Central memory CD8-positive, alpha-beta T cell (primary cell): ENCODE measurements at regions not wholly inside any gene's neighbourhood (a gene's known extent, or its start where the extent isn't known, plus 50 kb on each side); places are given as distances from the start of the nearest gene placed in this dataset.

Experiments
- ATAC-seq: fragments of 150-1000 bp; cut with Tn5 transposase; replicated peaks from 2 replicates; pipeline ENCODE4 v1.10.0; 2022; ENCODE audit warnings: mild to moderate bottlenecking, moderate FRiP score, moderate number of reproducible peaks; ENCODE audit not compliant: poor library complexity, severe bottlenecking; ENCODE audit errors: extremely low read depth
- DNase-seq, 2 donors: peaks; one replicate each; pipeline ENCODE4 v3.0.0; 2021; ENCODE audit warnings: low spot score in 2 of 2
- H3K27ac Mint-ChIP-seq: one replicate; pipeline ENCODE4 v1.8.0; 2022; ENCODE audit warnings: low read depth, mild to moderate bottlenecking, moderate library complexity, mixed read lengths
- H3K27me3 Mint-ChIP-seq: one replicate; pipeline ENCODE4 v1.8.0; 2022; ENCODE audit warnings: mixed read lengths
- H3K36me3 Mint-ChIP-seq: one replicate; pipeline ENCODE4 v1.8.0; 2022; ENCODE audit warnings: mild to moderate bottlenecking, moderate library complexity, mixed read lengths; ENCODE audit not compliant: insufficient read depth
- H3K4me1 Mint-ChIP-seq: one replicate; pipeline ENCODE4 v1.8.0; 2022; ENCODE audit warnings: mixed read lengths
- H3K4me3 Mint-ChIP-seq: one replicate; pipeline ENCODE4 v1.8.0; 2022; ENCODE audit warnings: mild to moderate bottlenecking, moderate library complexity, mixed read lengths
- H3K9me3 Mint-ChIP-seq: one replicate; pipeline ENCODE4 v1.8.0; 2022; ENCODE audit warnings: mixed read lengths

- Mint-ChIP-seq H3K4me3 (no peak overlapping the region), H3K4me1 (no peaks in the 10 kb centered on the region), H3K36me3 (no peaks in the 10 kb centered on the region), H3K27ac (no peak overlapping the region), H3K9me3 (no peaks in the 10 kb centered on the region), H3K27me3 (peaks cover 48% of the 10 kb centered on the region)
- ATAC-seq (no peak), DNase-seq (no peak)
These were observed 510.3 kb downstream of the PLCL1 start for GRCh38 chr2:198314559-198315153.

GRCh38 chr2:198312596-198313483 lies 508.4 kb downstream of the PLCL1 start:
- ATAC-seq: no peak
- no peaks in the 10 kb centered on the region for H3K9me3 Mint-ChIP-seq
- H3K4me1 Mint-ChIP-seq: no peaks in the 10 kb centered on the region
- no peak overlapping the region for H3K4me3 Mint-ChIP-seq
- no peak for DNase-seq
- no peaks in the 10 kb centered on the region for H3K36me3 Mint-ChIP-seq
- no peak overlapping the region for H3K27ac Mint-ChIP-seq
- H3K27me3 Mint-ChIP-seq: peaks cover 41% of the 10 kb centered on the region

GRCh38 chr2:198311020-198311419 lies 506.6 kb downstream of the PLCL1 start:
- Mint-ChIP-seq H3K27me3 (peaks cover 44% of the 10 kb centered on the region), H3K27ac (no peak overlapping the region), H3K4me3 (no peak overlapping the region), H3K9me3 (no peaks in the 10 kb centered on the region), H3K36me3 (no peaks in the 10 kb centered on the region), H3K4me1 (no peaks in the 10 kb centered on the region)
- no peak for ATAC-seq
- no peak for DNase-seq

GRCh38 chr2:198309673-198310280 lies 505.4 kb downstream of the PLCL1 start:
- ATAC-seq (no peak), DNase-seq (peak; percentile 34 to 39)
- Mint-ChIP-seq H3K4me1 (no peaks in the 10 kb centered on the region), H3K27ac (no peak overlapping the region), H3K36me3 (no peaks in the 10 kb centered on the region), H3K4me3 (no peak overlapping the region), H3K9me3 (no peaks in the 10 kb centered on the region), H3K27me3 (peaks cover 34% of the 10 kb centered on the region)

GRCh38 chr2:198309081-198309480 lies 504.7 kb downstream of the PLCL1 start:
- H3K27ac Mint-ChIP-seq: no peak overlapping the region
- no peak for DNase-seq
- H3K4me3 Mint-ChIP-seq: no peak overlapping the region
- H3K4me1 Mint-ChIP-seq: no peaks in the 10 kb centered on the region
- H3K27me3 Mint-ChIP-seq: peaks cover 35% of the 10 kb centered on the region
- H3K36me3 Mint-ChIP-seq: no peaks in the 10 kb centered on the region
- ATAC-seq: no peak
- no peaks in the 10 kb centered on the region for H3K9me3 Mint-ChIP-seq

- ATAC-seq: no peak
- no peaks in the 10 kb centered on the region for H3K4me1 Mint-ChIP-seq
These were observed 504.0 kb downstream of the PLCL1 start for GRCh38 chr2:198308368-198308767.

GRCh38 chr2:198307093-198307492 lies 502.7 kb downstream of the PLCL1 start:
- Mint-ChIP-seq H3K36me3 (no peaks in the 10 kb centered on the region), H3K4me1 (no peaks in the 10 kb centered on the region), H3K9me3 (no peaks in the 10 kb centered on the region), H3K4me3 (no peak overlapping the region), H3K27me3 (peaks cover 26% of the 10 kb centered on the region), H3K27ac (no peak overlapping the region)
- ATAC-seq (no peak), DNase-seq (no peak)

More at GRCh38 chr2:198308368-198308767, 504.0 kb downstream of the PLCL1 start:
- H3K36me3 Mint-ChIP-seq: no peaks in the 10 kb centered on the region
- DNase-seq: no peak
- H3K27me3 Mint-ChIP-seq: peaks cover 30% of the 10 kb centered on the region
- no peak overlapping the region for H3K27ac Mint-ChIP-seq
- no peaks in the 10 kb centered on the region for H3K9me3 Mint-ChIP-seq
- no peak overlapping the region for H3K4me3 Mint-ChIP-seq

GRCh38 chr2:198304859-198305258 lies 500.5 kb downstream of the PLCL1 start:
- Mint-ChIP-seq H3K27me3 (peaks cover 49% of the 10 kb centered on the region), H3K9me3 (no peaks in the 10 kb centered on the region), H3K27ac (no peak overlapping the region), H3K36me3 (no peaks in the 10 kb centered on the region), H3K4me1 (no peaks in the 10 kb centered on the region), H3K4me3 (no peak overlapping the region)
- no peak for DNase-seq
- no peak for ATAC-seq

- peaks cover 5% of the 10 kb centered on the region for H3K4me1 Mint-ChIP-seq
- H3K4me3 Mint-ChIP-seq: no peak overlapping the region
- no peak overlapping the region for H3K27ac Mint-ChIP-seq
- H3K27me3 Mint-ChIP-seq: peaks cover 73% of the 10 kb centered on the region
- no peaks in the 10 kb centered on the region for H3K9me3 Mint-ChIP-seq
- DNase-seq: no peak
- no peak for ATAC-seq
- H3K36me3 Mint-ChIP-seq: no peaks in the 10 kb centered on the region
These were observed 493.0 kb downstream of the PLCL1 start for GRCh38 chr2:198297350-198297749.

- no peaks in the 10 kb centered on the region for H3K36me3 Mint-ChIP-seq
- peak; percentile 69 for ATAC-seq
- peaks cover 5% of the 10 kb centered on the region for H3K4me1 Mint-ChIP-seq
- H3K27ac Mint-ChIP-seq: no peak overlapping the region
- DNase-seq: no peak
- H3K9me3 Mint-ChIP-seq: no peaks in the 10 kb centered on the region
- peaks cover 75% of the 10 kb centered on the region for H3K27me3 Mint-ChIP-seq
- no peak overlapping the region for H3K4me3 Mint-ChIP-seq
These were observed 492.4 kb downstream of the PLCL1 start for GRCh38 chr2:198296665-198297308.

GRCh38 chr2:198293281-198293680 lies 488.9 kb downstream of the PLCL1 start:
- no peak overlapping the region for H3K27ac Mint-ChIP-seq
- H3K9me3 Mint-ChIP-seq: no peaks in the 10 kb centered on the region
- peaks cover 78% of the 10 kb centered on the region for H3K27me3 Mint-ChIP-seq
- H3K4me3 Mint-ChIP-seq: no peak overlapping the region
- ATAC-seq (no peak), DNase-seq (no peak)
- H3K36me3 Mint-ChIP-seq: no peaks in the 10 kb centered on the region
- peaks cover 5% of the 10 kb centered on the region for H3K4me1 Mint-ChIP-seq

GRCh38 chr2:198289811-198290210 lies 485.4 kb downstream of the PLCL1 start:
- H3K36me3 Mint-ChIP-seq: peaks cover 2% of the 10 kb centered on the region
- H3K27me3 Mint-ChIP-seq: peaks cover 62% of the 10 kb centered on the region
- no peak for ATAC-seq
- H3K9me3 Mint-ChIP-seq: no peaks in the 10 kb centered on the region
- no peaks in the 10 kb centered on the region for H3K4me1 Mint-ChIP-seq
- DNase-seq: no peak
- H3K4me3 Mint-ChIP-seq: no peak overlapping the region
- no peak overlapping the region for H3K27ac Mint-ChIP-seq
